ENCODE measurements at regions not wholly inside any gene's neighbourhood (a gene's known extent, or its start where the extent isn't known, plus 50 kb on each side); places are given as distances from the start of the nearest gene placed in this dataset.
"Not testable (repeated sequence)": the region's sequence is repeated elsewhere in the genome, so short reads cannot be mapped to it uniquely, and the experiment has no call there.

- Histone ChIP-seq H3K4me3 (replicated peaks in 1 of 3; ENCODE audit: low read depth in 2 of 3, low read length in 3 of 3) (no peak overlapping the region), H2AFZ (ENCODE audit: insufficient read depth, low read depth, low read length, poor library complexity, severe bottlenecking) (no peak overlapping the region), H3K27ac (ENCODE audit: low read depth in 1 of 2, low read length in 2 of 2) (no peak overlapping the region), H3K9me3 (replicated peaks in 1 of 2; ENCODE audit: control insufficient read depth in 1 of 2, insufficient read depth in 1 of 2, low read length in 2 of 2) (no peaks in the 10 kb centered on the region), H3K4me1 (ENCODE audit: control insufficient read depth in 1 of 2, insufficient read depth in 2 of 2, low read length in 2 of 2) (no peaks in the 10 kb centered on the region), H3K4me2 (replicated peaks; ENCODE audit: extremely low read depth, low read length, poor library complexity, severe bottlenecking) (no peak overlapping the region), H4K20me1 (ENCODE audit: insufficient read depth, low read length) (no peaks in the 10 kb centered on the region), H3K79me2 (ENCODE audit: insufficient read depth, low read length) (no peaks in the 10 kb centered on the region), H3K9ac (ENCODE audit: insufficient read depth, low read length, poor library complexity, severe bottlenecking) (no peak overlapping the region), H3K36me3 (replicated peaks in 1 of 2; ENCODE audit: control insufficient read depth in 1 of 2, insufficient read depth in 2 of 2, low read length in 2 of 2) (no peaks in the 10 kb centered on the region), H3K27me3 (ENCODE audit: control insufficient read depth in 2 of 2, insufficient read depth in 2 of 2, low read length in 2 of 2) (no peaks in the 10 kb centered on the region)
- TF ChIP-seq CTCF (IDR thresholded peaks at IDR 0.05) = no peak
- Mint-ChIP-seq H3K9me3 (peaks cover 0 to 3% (median 0%) of the 10 kb centered on the region in 7 donors), H3K4me3 (no peak overlapping the region), H3K27me3 (ENCODE audit: low read depth in 3 of 3) (no peaks in the 10 kb centered on the region), H3K36me3 (no peaks in the 10 kb centered on the region), H3K27ac (no peak overlapping the region), H3K4me1 (no peaks in the 10 kb centered on the region)
- DNase-seq = no peak
- intact Hi-C loops (cut with micrococcal nuclease) = no loop called here
- WGBS (ENCODE audit: insufficient coverage) = 100% methylated on average over 1 of the region's 1 CpG
These were observed 793.4 kb downstream of the TENT5A start for GRCh38 chr6:80959034-80959433.

- no peak overlapping the region for H3K27ac Mint-ChIP-seq
- peaks cover 0 to 4% (median 0%) of the 10 kb centered on the region in 7 donors for H3K9me3 Mint-ChIP-seq
- no peaks in the 10 kb centered on the region for H3K27me3 Mint-ChIP-seq (ENCODE audit: low read depth in 3 of 3)
- Histone ChIP-seq H3K9me3 (replicated peaks in 1 of 2; ENCODE audit: control insufficient read depth in 1 of 2, insufficient read depth in 1 of 2, low read length in 2 of 2) (no peaks in the 10 kb centered on the region), H2AFZ (ENCODE audit: insufficient read depth, low read depth, low read length, poor library complexity, severe bottlenecking) (no peak overlapping the region), H3K4me2 (replicated peaks; ENCODE audit: extremely low read depth, low read length, poor library complexity, severe bottlenecking) (no peak overlapping the region), H4K20me1 (ENCODE audit: insufficient read depth, low read length) (no peaks in the 10 kb centered on the region), H3K9ac (ENCODE audit: insufficient read depth, low read length, poor library complexity, severe bottlenecking) (no peak overlapping the region), H3K36me3 (replicated peaks in 1 of 2; ENCODE audit: control insufficient read depth in 1 of 2, insufficient read depth in 2 of 2, low read length in 2 of 2) (no peaks in the 10 kb centered on the region), H3K27ac (ENCODE audit: low read depth in 1 of 2, low read length in 2 of 2) (no peak overlapping the region), H3K27me3 (ENCODE audit: control insufficient read depth in 2 of 2, insufficient read depth in 2 of 2, low read length in 2 of 2) (no peaks in the 10 kb centered on the region), H3K79me2 (ENCODE audit: insufficient read depth, low read length) (no peaks in the 10 kb centered on the region), H3K4me1 (ENCODE audit: control insufficient read depth in 1 of 2, insufficient read depth in 2 of 2, low read length in 2 of 2) (no peaks in the 10 kb centered on the region), H3K4me3 (replicated peaks in 1 of 3; ENCODE audit: low read depth in 2 of 3, low read length in 3 of 3) (no peak overlapping the region)
- intact Hi-C loops (cut with micrococcal nuclease) = no loop called here
- no peak for DNase-seq
- TF ChIP-seq CTCF (IDR thresholded peaks at IDR 0.05) = no peak
- no peak overlapping the region for H3K4me3 Mint-ChIP-seq
- no peaks in the 10 kb centered on the region for H3K36me3 Mint-ChIP-seq
- H3K4me1 Mint-ChIP-seq = no peaks in the 10 kb centered on the region
- WGBS (ENCODE audit: insufficient coverage) = no CpG with 5 or more reads among the region's 1 CpG
These were observed 795.6 kb downstream of the TENT5A start for GRCh38 chr6:80956898-80957297.

- H3K36me3 Mint-ChIP-seq; H3K4me3 ChIP-seq (replicated peaks in 1 of 3; ENCODE audit: low read depth in 2 of 3, low read length in 3 of 3); H3K27ac Mint-ChIP-seq; H3K27me3 ChIP-seq (ENCODE audit: control insufficient read depth in 2 of 2, insufficient read depth in 2 of 2, low read length in 2 of 2); H3K9me3 Mint-ChIP-seq; intact Hi-C loops (cut with micrococcal nuclease); H3K4me2 ChIP-seq (replicated peaks; ENCODE audit: extremely low read depth, low read length, poor library complexity, severe bottlenecking); H3K4me1 Mint-ChIP-seq; H2AFZ ChIP-seq (ENCODE audit: insufficient read depth, low read depth, low read length, poor library complexity, severe bottlenecking); H4K20me1 ChIP-seq (ENCODE audit: insufficient read depth, low read length); H3K9ac ChIP-seq (ENCODE audit: insufficient read depth, low read length, poor library complexity, severe bottlenecking); H3K4me1 ChIP-seq (ENCODE audit: control insufficient read depth in 1 of 2, insufficient read depth in 2 of 2, low read length in 2 of 2); H3K79me2 ChIP-seq (ENCODE audit: insufficient read depth, low read length); H3K27me3 Mint-ChIP-seq (ENCODE audit: low read depth in 3 of 3); DNase-seq; H3K27ac ChIP-seq (ENCODE audit: low read depth in 1 of 2, low read length in 2 of 2); H3K9me3 ChIP-seq (replicated peaks in 1 of 2; ENCODE audit: control insufficient read depth in 1 of 2, insufficient read depth in 1 of 2, low read length in 2 of 2); H3K4me3 Mint-ChIP-seq; H3K36me3 ChIP-seq (replicated peaks in 1 of 2; ENCODE audit: control insufficient read depth in 1 of 2, insufficient read depth in 2 of 2, low read length in 2 of 2): not testable (repeated sequence)
- WGBS (ENCODE audit: insufficient coverage) = 80% methylated on average over 1 of the region's 2 CpGs
These were observed 800.0 kb downstream of the TENT5A start for GRCh38 chr6:80952479-80952878.

Data from CD14-positive monocyte (primary cell).